Coronary artery (tissue), 2 donors: ENCODE measurements at regions not wholly inside any gene's neighbourhood (a gene's known extent, or its start where the extent isn't known, plus 50 kb on each side); places are given as distances from the start of the nearest gene placed in this dataset.
"Not testable (repeated sequence)": the region's sequence is repeated elsewhere in the genome, so short reads cannot be mapped to it uniquely, and the experiment has no call there.

ENCODE experiments used
- DNase-seq: peaks from one replicate; pipeline ENCODE4 v3.0.0-alpha.2; 2017; ENCODE audit warnings: low spot score
- H3K27ac ChIP-seq, 2 donors: fragments of 200-600 bp; sonication (generic); one replicate each; pipeline ENCODE4 v1.5.1; 2016 to 2019
- H3K4me3 ChIP-seq: fragments of 200-600 bp; sonication (generic); 2 replicates; pipeline ENCODE4 v1.5.1; 2016; ENCODE audit warnings: mild to moderate bottlenecking, moderate library complexity
- TF ChIP-seq, protein P1 (sequence below): fragments of 200-600 bp; sonication (generic); IDR thresholded peaks from one replicate; pipeline ENCODE4 v1.5.1; 2019; ENCODE audit warnings: antibody characterized with exemption

- Histone ChIP-seq H3K4me3 (no peak overlapping the region), H3K27ac (no peak overlapping the region)
- TF ChIP-seq, protein P1, sequence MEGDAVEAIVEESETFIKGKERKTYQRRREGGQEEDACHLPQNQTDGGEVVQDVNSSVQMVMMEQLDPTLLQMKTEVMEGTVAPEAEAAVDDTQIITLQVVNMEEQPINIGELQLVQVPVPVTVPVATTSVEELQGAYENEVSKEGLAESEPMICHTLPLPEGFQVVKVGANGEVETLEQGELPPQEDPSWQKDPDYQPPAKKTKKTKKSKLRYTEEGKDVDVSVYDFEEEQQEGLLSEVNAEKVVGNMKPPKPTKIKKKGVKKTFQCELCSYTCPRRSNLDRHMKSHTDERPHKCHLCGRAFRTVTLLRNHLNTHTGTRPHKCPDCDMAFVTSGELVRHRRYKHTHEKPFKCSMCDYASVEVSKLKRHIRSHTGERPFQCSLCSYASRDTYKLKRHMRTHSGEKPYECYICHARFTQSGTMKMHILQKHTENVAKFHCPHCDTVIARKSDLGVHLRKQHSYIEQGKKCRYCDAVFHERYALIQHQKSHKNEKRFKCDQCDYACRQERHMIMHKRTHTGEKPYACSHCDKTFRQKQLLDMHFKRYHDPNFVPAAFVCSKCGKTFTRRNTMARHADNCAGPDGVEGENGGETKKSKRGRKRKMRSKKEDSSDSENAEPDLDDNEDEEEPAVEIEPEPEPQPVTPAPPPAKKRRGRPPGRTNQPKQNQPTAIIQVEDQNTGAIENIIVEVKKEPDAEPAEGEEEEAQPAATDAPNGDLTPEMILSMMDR = no peak
- no peak for DNase-seq
Measured at GRCh38 chr7:121621937-121622336, 225.8 kb upstream of the FAM3C start.

- Histone ChIP-seq H3K27ac (no peak overlapping the region), H3K4me3 (no peak overlapping the region)
- TF ChIP-seq, protein P1 = no peak
- no peak for DNase-seq
Measured at GRCh38 chr7:121620953-121621606, 225.0 kb upstream of the FAM3C start.

- DNase-seq = no peak
- TF ChIP-seq, protein P1 = no peak
- Histone ChIP-seq H3K27ac (no peak overlapping the region), H3K4me3 (no peak overlapping the region)
Measured at GRCh38 chr7:121620206-121620605, 224.1 kb upstream of the FAM3C start.

GRCh38 chr7:121618182-121618581 is 222.1 kb upstream of the FAM3C start:
- TF ChIP-seq, protein P1 = no peak
- DNase-seq = no peak
- Histone ChIP-seq H3K4me3 (no peak overlapping the region), H3K27ac (no peak overlapping the region)

- H3K27ac ChIP-seq = no peak overlapping the region
- H3K4me3 ChIP-seq = no peak overlapping the region
- TF ChIP-seq, protein P1 = no peak
- no peak for DNase-seq
Measured at GRCh38 chr7:121610243-121610642, 214.1 kb upstream of the FAM3C start.

DNA sequence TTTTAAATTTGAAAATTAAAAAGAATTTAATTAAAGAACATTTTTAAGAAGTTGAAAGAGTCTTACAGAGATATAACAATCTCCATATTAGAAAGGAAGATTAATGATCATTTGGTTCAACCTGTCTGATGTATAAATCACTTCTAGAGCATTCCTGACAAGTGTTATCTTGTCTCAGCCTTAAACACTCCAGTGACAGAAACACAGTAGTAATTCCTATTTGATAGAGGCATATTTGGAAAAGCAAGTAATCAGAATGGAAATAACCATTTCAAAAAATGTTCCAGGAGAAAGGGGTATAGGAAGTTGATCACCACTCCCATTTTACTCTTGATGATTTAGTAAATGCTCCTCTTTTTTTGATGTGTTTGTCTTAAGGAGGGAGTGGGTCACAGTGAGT is 213.1 kb upstream of the FAM3C start:
- no peak for DNase-seq
- H3K4me3 ChIP-seq = no peak overlapping the region
- H3K27ac ChIP-seq = no peak overlapping the region
- TF ChIP-seq, protein P1 = no peak

- Histone ChIP-seq H3K27ac (no peak overlapping the region), H3K4me3 (no peak overlapping the region)
- TF ChIP-seq, protein P1 = no peak
- no peak for DNase-seq
Measured at GRCh38 chr7:121608785-121609184, 212.7 kb upstream of the FAM3C start.

GRCh38 chr7:121608183-121608582 is 212.1 kb upstream of the FAM3C start:
- not testable (repeated sequence) for H3K4me3 ChIP-seq, DNase-seq, H3K27ac ChIP-seq
